OCI-LY3 (cell line): ENCODE measurements at regions not wholly inside any gene's neighbourhood (a gene's known extent, or its start where the extent isn't known, plus 50 kb on each side); places are given as distances from the start of the nearest gene placed in this dataset.

Source experiments
- EZH2phosphoT487 ChIP-seq: fragments of 200-600 bp; shearing (Covaris generic); IDR thresholded peaks from 2 replicates; pipeline ENCODE4 v1.6.1; 2018; ENCODE audit warnings: antibody characterized with exemption, mixed run types, low read depth
- TF ChIP-seq, protein P1 (sequence below): fragments of 200-600, 300-600 bp; sonication (generic); IDR thresholded peaks from 2 replicates; pipeline ENCODE4 v1.5.1; 2014; ENCODE audit warnings: antibody characterized with exemption, low read length, low read depth

DNA sequence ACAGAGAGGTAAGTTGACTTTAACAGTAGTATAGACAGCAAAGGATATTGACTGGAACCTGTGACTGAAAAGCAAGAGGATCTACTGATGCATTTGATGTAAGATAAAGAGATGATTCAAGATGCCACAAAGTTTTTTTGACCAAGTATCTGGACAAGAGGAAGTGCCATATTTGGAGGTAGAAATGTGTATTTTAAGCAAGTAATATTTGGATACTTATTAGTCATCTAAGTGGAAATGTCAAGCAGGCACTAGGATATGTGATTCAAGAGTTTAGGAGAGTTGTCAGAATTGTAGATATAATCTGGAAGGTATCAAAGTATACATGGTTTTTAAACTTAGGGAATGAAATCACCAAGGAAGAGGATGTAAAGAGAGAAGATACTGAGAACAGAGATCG is 686.1 kb upstream of the CHD1 start:
- TF ChIP-seq, protein P1, sequence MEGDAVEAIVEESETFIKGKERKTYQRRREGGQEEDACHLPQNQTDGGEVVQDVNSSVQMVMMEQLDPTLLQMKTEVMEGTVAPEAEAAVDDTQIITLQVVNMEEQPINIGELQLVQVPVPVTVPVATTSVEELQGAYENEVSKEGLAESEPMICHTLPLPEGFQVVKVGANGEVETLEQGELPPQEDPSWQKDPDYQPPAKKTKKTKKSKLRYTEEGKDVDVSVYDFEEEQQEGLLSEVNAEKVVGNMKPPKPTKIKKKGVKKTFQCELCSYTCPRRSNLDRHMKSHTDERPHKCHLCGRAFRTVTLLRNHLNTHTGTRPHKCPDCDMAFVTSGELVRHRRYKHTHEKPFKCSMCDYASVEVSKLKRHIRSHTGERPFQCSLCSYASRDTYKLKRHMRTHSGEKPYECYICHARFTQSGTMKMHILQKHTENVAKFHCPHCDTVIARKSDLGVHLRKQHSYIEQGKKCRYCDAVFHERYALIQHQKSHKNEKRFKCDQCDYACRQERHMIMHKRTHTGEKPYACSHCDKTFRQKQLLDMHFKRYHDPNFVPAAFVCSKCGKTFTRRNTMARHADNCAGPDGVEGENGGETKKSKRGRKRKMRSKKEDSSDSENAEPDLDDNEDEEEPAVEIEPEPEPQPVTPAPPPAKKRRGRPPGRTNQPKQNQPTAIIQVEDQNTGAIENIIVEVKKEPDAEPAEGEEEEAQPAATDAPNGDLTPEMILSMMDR = no peak
- no peak for TF ChIP-seq EZH2phosphoT487
